GM12878 (cell line): ENCODE measurements at regions not wholly inside any gene's neighbourhood (a gene's known extent, or its start where the extent isn't known, plus 50 kb on each side); places are given as distances from the start of the nearest gene placed in this dataset.

ENCODE experiments used
- ATAC-seq: fragments of 200-7000 bp; cut with Tn5 transposase; 3 replicates; pipeline ENCODE4 v1.9.1; 2020; ENCODE audit warnings: mild to moderate bottlenecking, moderate library complexity
- BruUV-seq: library from RNA; stranded (reverse); fragments of 400-500 nt; replicated peaks from 2 replicates; lab custom pipeline; 2021; lab: Mats Ljungman, UMichigan
- CTCF ChIA-PET: fragments of 300-600 bp; sonication (Branson Sonifier 250); formaldehyde crosslinking; extraction: SDS; loops from one replicate; lab custom pipeline; 2021; ENCODE audit warnings: inconsistent platforms; lab: Yijun Ruan, JAX
- POLR2A ChIA-PET: fragments of 350-600 bp; formaldehyde crosslinking; extraction: SDS; loops from one replicate; lab custom pipeline; 2021; ENCODE audit warnings: inconsistent platforms; lab: Charles Lee
- RAD21 ChIA-PET: fragments of 300-600 bp; sonication (Branson Sonifier 250); formaldehyde crosslinking; loops from one replicate; lab custom pipeline; 2023; ENCODE audit warnings: antibody characterized with exemption; ENCODE audit not compliant: unreplicated experiment; lab: Charles Lee
- SMC1A ChIA-PET: fragments of 300-600 bp; sonication (Branson Sonifier 250); formaldehyde crosslinking; loops from one replicate; lab custom pipeline; 2023; ENCODE audit not compliant: unreplicated experiment, uncharacterized antibody; lab: Charles Lee
- DNase-seq: peaks from one replicate; pipeline ENCODE4 v3.0.0-alpha.2; 2011; ENCODE audit warnings: low read depth, low spot score
- FAIRE-seq: peaks from 3 replicates; lab custom pipeline; 2011; peaks lifted over from hg19 to GRCh38; lab: Jason Lieb, UNC
- H2AFZ ChIP-seq: 2 replicates; pipeline ENCODE4 v1.6.0; 2011; ENCODE audit warnings: low read depth, low read length, control low read depth; ENCODE audit not compliant: control insufficient read depth
- H3K27ac ChIP-seq: 2 replicates; pipeline ENCODE4 v1.5.1; 2011; ENCODE audit warnings: control low read depth; ENCODE audit not compliant: control insufficient read depth, insufficient read depth
- H3K27me3 ChIP-seq, 2 experiments: replicated peaks in 1 of 2; 2 replicates each; pipeline versions ENCODE4 v1.6.0 to v1.6.1; 2011; ENCODE audit warnings: low read length in 1 of 2; ENCODE audit not compliant: control insufficient read depth in 2 of 2, insufficient read depth in 2 of 2
- H3K36me3 ChIP-seq, 2 experiments: 2 replicates each; pipeline ENCODE4 v1.5.1; 2011; ENCODE audit warnings: low read length in 1 of 2; ENCODE audit not compliant: control insufficient read depth in 2 of 2, insufficient read depth in 2 of 2
- H3K4me1 ChIP-seq: 2 replicates; pipeline ENCODE4 v1.6.1; 2011; ENCODE audit warnings: mild to moderate bottlenecking, low read length, moderate library complexity, mixed read lengths; ENCODE audit not compliant: control insufficient read depth, insufficient read depth
- H3K4me2 ChIP-seq: 2 replicates; pipeline ENCODE4 v1.6.0; 2011; ENCODE audit warnings: control low read depth; ENCODE audit not compliant: control insufficient read depth, insufficient read depth
- H3K4me3 ChIP-seq: fragments of 200-600 bp; sonication (generic); 2 replicates; pipeline ENCODE4 v1.5.1; 2016
- H3K79me2 ChIP-seq: 2 replicates; pipeline ENCODE4 v1.6.0; 2011; ENCODE audit warnings: low read length; ENCODE audit not compliant: control insufficient read depth, insufficient read depth
- H3K9ac ChIP-seq: 2 replicates; pipeline ENCODE4 v1.8.0; 2011; ENCODE audit warnings: low read length, control low read depth, mixed read lengths; ENCODE audit not compliant: control insufficient read depth, insufficient read depth
- H3K9me3 ChIP-seq: replicated peaks from 3 replicates; pipeline ENCODE4 v1.5.1; 2011; ENCODE audit warnings: mild to moderate bottlenecking, low read length; ENCODE audit not compliant: control insufficient read depth, insufficient read depth
- H4K20me1 ChIP-seq: 2 replicates; pipeline ENCODE4 v1.6.0; 2011; ENCODE audit not compliant: control insufficient read depth, insufficient read depth
- CHD2 ChIP-seq: IDR thresholded peaks from 2 replicates; pipeline ENCODE4 v1.6.1; 2011; ENCODE audit warnings: low read depth, low read length, improper control_type of control experiment, borderline replicate concordance
- ESRRA ChIP-seq: IDR thresholded peaks from 2 replicates; pipeline ENCODE4 v1.6.1; 2012; ENCODE audit warnings: mild to moderate bottlenecking, low read length, improper control_type of control experiment
- HDAC2 ChIP-seq: fragments of 200-600 bp; sonication (generic); IDR thresholded peaks from 2 replicates; pipeline ENCODE4 v1.6.1; 2017
- NFYB ChIP-seq: IDR thresholded peaks from 2 replicates; pipeline ENCODE4 v1.6.1; 2011; ENCODE audit warnings: low read depth, mild to moderate bottlenecking, low read length, improper control_type of control experiment, moderate library complexity; ENCODE audit not compliant: insufficient read depth
- POLR2AphosphoS2 ChIP-seq: IDR thresholded peaks from 2 replicates; pipeline ENCODE4 v1.6.1; 2011; ENCODE audit warnings: low read depth, mild to moderate bottlenecking, low read length, improper control_type of control experiment, moderate library complexity
- RAD21 ChIP-seq: IDR thresholded peaks from 2 replicates; pipeline ENCODE4 v1.6.1; 2011; ENCODE audit warnings: mild to moderate bottlenecking, low read depth, low read length, moderate library complexity; ENCODE audit not compliant: insufficient read depth
- RUNX3 ChIP-seq: IDR thresholded peaks from 2 replicates; pipeline ENCODE4 v1.6.1; 2012; ENCODE audit warnings: low read length, inconsistent platforms
- SUZ12 ChIP-seq: fragments of 200-600 bp; sonication (generic); IDR thresholded peaks from one replicate; pipeline ENCODE4 v1.6.1; 2018; ENCODE audit warnings: antibody characterized with exemption, mild to moderate bottlenecking; ENCODE audit not compliant: unreplicated experiment
- ZNF217 ChIP-seq: fragments of 450-650 bp; IDR thresholded peaks from 2 replicates; pipeline ENCODE4 v1.6.1; 2017; ENCODE audit warnings: antibody characterized with exemption, mild to moderate bottlenecking
- WGBS: methylation state at CpG from one replicate; pipeline ENCODE4 v1.1.6; 2016; ENCODE audit warnings: low lambda C conversion rate; ENCODE audit not compliant: insufficient replicate concordance, insufficient coverage; ENCODE audit errors: missing lambda C conversion rate; 5-methylcytosine and 5-hydroxymethylcytosine counted together
- in situ Hi-C: fragments of 300-500 bp; cut with MboI; formaldehyde crosslinking; loops from 9 replicates; pipeline ENCODE4 v1.14.3; 2018; ENCODE audit warnings: mixed read lengths
- intact Hi-C: fragments of 100-400 bp; cut with micrococcal nuclease; formaldehyde crosslinking; loops from one replicate; pipeline ENCODE4 v1.14.2; 2022; ENCODE audit not compliant: unreplicated experiment
- TF ChIP-seq, protein P1 (sequence below): fragments of 450-650 bp; IDR thresholded peaks from 2 replicates; pipeline ENCODE4 v1.6.1; 2017; ENCODE audit warnings: mild to moderate bottlenecking, moderate library complexity

DNA sequence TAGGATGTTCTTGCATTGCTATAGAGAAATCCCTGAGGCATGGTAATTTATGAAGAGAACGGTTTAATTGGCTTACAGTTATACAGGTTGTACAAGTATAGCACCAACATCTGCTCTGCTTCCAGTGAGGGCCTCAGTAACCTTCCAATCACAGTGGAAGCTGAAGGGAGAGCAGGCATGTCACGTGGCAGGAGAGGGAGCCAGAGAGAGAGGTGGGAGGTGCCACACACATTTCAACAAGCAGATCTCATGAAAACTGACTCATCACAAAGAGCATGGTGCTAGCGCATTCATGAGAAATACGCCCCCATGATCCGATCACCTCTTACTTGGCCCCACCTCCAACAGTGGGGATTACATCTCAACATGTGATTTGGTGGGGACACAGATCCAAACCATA, 871.2 kb downstream of the TFAP2A start:
- no peak overlapping the region for H3K4me3 ChIP-seq
- SMC1A ChIA-PET, result no interaction called here
- DNase-seq (no peak), ATAC-seq (no peak), FAIRE-seq (no peak)
- no peaks in the 10 kb centered on the region for H3K36me3 ChIP-seq
- H3K27me3 ChIP-seq, result no peaks in the 10 kb centered on the region
- H3K9me3 ChIP-seq, result no peaks in the 10 kb centered on the region; the same call in 2 of the 3 replicates
- intact Hi-C loops, result loop anchor here (5.0 kb wide), 1 partner anchor 884 kb away; no protein-coding TSS in a partner anchor
- CTCF ChIA-PET, result no interaction called here
- no peaks in the 10 kb centered on the region for H3K4me1 ChIP-seq
- in situ Hi-C loops, result no loop called here
- POLR2A ChIA-PET, result no interaction called here
- no peak overlapping the region for H2AFZ ChIP-seq
- no peaks in the 10 kb centered on the region for H4K20me1 ChIP-seq
- no peaks in the 10 kb centered on the region for H3K79me2 ChIP-seq
- RAD21 ChIA-PET, result no interaction called here
- WGBS, result 47% methylated on average over 5 of the region's 5 CpGs
- no peak overlapping the region for H3K4me2 ChIP-seq
- H3K27ac ChIP-seq, result no peak overlapping the region
- H3K9ac ChIP-seq, result no peak overlapping the region
- no TSS peak for BruUV-seq
- TF ChIP-seq POLR2AphosphoS2 (no peak), SUZ12 (no peak), ZNF217 (no peak), RAD21 (no peak), CHD2 (no peak), HDAC2 (no peak), ESRRA (no peak), NFYB (no peak), RUNX3 (no peak)
- TF ChIP-seq, protein P1, sequence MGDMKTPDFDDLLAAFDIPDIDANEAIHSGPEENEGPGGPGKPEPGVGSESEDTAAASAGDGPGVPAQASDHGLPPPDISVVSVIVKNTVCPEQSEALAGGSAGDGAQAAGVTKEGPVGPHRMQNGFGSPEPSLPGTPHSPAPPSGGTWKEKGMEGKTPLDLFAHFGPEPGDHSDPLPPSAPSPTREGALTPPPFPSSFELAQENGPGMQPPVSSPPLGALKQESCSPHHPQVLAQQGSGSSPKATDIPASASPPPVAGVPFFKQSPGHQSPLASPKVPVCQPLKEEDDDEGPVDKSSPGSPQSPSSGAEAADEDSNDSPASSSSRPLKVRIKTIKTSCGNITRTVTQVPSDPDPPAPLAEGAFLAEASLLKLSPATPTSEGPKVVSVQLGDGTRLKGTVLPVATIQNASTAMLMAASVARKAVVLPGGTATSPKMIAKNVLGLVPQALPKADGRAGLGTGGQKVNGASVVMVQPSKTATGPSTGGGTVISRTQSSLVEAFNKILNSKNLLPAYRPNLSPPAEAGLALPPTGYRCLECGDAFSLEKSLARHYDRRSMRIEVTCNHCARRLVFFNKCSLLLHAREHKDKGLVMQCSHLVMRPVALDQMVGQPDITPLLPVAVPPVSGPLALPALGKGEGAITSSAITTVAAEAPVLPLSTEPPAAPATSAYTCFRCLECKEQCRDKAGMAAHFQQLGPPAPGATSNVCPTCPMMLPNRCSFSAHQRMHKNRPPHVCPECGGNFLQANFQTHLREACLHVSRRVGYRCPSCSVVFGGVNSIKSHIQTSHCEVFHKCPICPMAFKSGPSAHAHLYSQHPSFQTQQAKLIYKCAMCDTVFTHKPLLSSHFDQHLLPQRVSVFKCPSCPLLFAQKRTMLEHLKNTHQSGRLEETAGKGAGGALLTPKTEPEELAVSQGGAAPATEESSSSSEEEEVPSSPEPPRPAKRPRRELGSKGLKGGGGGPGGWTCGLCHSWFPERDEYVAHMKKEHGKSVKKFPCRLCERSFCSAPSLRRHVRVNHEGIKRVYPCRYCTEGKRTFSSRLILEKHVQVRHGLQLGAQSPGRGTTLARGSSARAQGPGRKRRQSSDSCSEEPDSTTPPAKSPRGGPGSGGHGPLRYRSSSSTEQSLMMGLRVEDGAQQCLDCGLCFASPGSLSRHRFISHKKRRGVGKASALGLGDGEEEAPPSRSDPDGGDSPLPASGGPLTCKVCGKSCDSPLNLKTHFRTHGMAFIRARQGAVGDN, result no peak
